Calu3 (cell line): ENCODE measurements at regions not wholly inside any gene's neighbourhood (a gene's known extent, or its start where the extent isn't known, plus 50 kb on each side); places are given as distances from the start of the nearest gene placed in this dataset.

ENCODE experiments used
- BruUV-seq: library from RNA; stranded (reverse); fragments of 400-500 nt; replicated peaks from 2 replicates; lab custom pipeline; 2021; lab: Mats Ljungman, UMichigan
- CTCF ChIA-PET: fragments of 300-600 bp; sonication (Branson Sonifier 250); formaldehyde crosslinking; loops from one replicate; lab custom pipeline; 2022; ENCODE audit warnings: antibody characterized with exemption; lab: Charles Lee
- DNase-seq: peaks from one replicate; pipeline ENCODE4 v3.0.0; 2022
- H3K27ac Mint-ChIP-seq: one replicate; pipeline ENCODE4 v1.8.0; 2022; ENCODE audit warnings: mixed read lengths; ENCODE audit not compliant: unreplicated experiment
- H3K27me3 Mint-ChIP-seq: one replicate; pipeline ENCODE4 v1.8.0; 2022; ENCODE audit warnings: mixed read lengths; ENCODE audit not compliant: unreplicated experiment
- H3K36me3 Mint-ChIP-seq: one replicate; pipeline ENCODE4 v1.8.0; 2022; ENCODE audit warnings: mild to moderate bottlenecking, moderate library complexity, mixed read lengths; ENCODE audit not compliant: insufficient read depth, unreplicated experiment
- H3K4me1 Mint-ChIP-seq: one replicate; pipeline ENCODE4 v1.8.0; 2022; ENCODE audit warnings: mild to moderate bottlenecking, low read depth, mixed read lengths; ENCODE audit not compliant: unreplicated experiment
- H3K4me3 Mint-ChIP-seq: one replicate; pipeline ENCODE4 v1.8.0; 2022; ENCODE audit warnings: mild to moderate bottlenecking, low read depth, moderate library complexity, mixed read lengths; ENCODE audit not compliant: unreplicated experiment
- H3K9me3 Mint-ChIP-seq: one replicate; pipeline ENCODE4 v1.8.0; 2022; ENCODE audit warnings: low read depth, mixed read lengths; ENCODE audit not compliant: unreplicated experiment
- intact Hi-C: fragments of 100-400 bp; cut with micrococcal nuclease; formaldehyde crosslinking; loops from one replicate; pipeline ENCODE4 v1.10.0; 2022; ENCODE audit not compliant: unreplicated experiment
- TF ChIP-seq, protein P1 (sequence below): fragments of 200-600 bp; IDR thresholded peaks from one replicate; pipeline ENCODE4 v1.8.0; 2022; ENCODE audit warnings: antibody characterized with exemption; ENCODE audit not compliant: unreplicated experiment

DNA sequence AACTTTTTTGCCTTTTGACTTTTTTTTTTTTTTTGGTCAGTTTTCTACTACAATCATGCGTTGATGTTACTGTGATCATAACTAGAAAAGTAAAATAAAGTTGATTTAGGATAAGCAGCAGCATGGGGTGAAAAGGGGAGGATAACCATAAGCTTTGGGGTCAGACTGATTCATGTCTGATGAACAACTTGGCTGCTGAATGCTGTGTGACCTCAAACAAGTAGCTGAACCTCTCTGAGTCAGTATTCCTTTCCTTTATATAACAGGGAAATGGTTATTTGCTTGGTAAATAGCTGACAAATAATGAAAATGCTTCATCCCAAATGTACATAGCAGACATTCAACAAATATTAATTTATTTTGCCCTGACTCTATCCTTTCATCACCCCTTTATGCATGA, 413.0 kb downstream of the VRK1 start:
- CTCF ChIA-PET: no interaction called here
- intact Hi-C loops: no loop called here
- Mint-ChIP-seq H3K36me3 (no peaks in the 10 kb centered on the region), H3K4me1 (no peaks in the 10 kb centered on the region), H3K27ac (no peak overlapping the region), H3K9me3 (peaks cover 11% of the 10 kb centered on the region), H3K4me3 (no peak overlapping the region), H3K27me3 (no peaks in the 10 kb centered on the region)
- no peak for DNase-seq
- BruUV-seq: no TSS peak
- TF ChIP-seq, protein P1, sequence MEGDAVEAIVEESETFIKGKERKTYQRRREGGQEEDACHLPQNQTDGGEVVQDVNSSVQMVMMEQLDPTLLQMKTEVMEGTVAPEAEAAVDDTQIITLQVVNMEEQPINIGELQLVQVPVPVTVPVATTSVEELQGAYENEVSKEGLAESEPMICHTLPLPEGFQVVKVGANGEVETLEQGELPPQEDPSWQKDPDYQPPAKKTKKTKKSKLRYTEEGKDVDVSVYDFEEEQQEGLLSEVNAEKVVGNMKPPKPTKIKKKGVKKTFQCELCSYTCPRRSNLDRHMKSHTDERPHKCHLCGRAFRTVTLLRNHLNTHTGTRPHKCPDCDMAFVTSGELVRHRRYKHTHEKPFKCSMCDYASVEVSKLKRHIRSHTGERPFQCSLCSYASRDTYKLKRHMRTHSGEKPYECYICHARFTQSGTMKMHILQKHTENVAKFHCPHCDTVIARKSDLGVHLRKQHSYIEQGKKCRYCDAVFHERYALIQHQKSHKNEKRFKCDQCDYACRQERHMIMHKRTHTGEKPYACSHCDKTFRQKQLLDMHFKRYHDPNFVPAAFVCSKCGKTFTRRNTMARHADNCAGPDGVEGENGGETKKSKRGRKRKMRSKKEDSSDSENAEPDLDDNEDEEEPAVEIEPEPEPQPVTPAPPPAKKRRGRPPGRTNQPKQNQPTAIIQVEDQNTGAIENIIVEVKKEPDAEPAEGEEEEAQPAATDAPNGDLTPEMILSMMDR: no peak

DNA sequence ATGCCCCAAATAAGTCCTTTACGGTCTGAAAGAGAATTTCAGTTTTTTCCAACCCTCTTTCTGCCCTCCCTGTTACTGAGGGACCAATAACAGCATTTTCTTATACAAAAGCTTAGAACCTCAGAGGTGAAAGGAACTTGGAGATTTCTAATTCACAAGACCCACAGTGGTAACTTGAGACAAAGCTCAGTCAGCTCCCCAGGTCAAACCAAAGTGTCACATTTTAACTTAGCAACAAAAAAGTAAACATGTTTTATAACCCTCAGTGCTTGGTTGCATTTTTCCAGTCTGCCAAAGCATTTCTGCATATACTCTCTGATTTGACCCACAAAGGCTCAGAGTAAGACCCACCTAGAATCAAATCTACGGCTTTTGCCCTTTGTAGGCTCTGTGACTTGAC, 415.2 kb downstream of the VRK1 start:
- no peaks in the 10 kb centered on the region for H3K27me3 Mint-ChIP-seq
- no peak overlapping the region for H3K4me3 Mint-ChIP-seq
- H3K4me1 Mint-ChIP-seq: no peaks in the 10 kb centered on the region
- intact Hi-C loops: no loop called here
- peaks cover 11% of the 10 kb centered on the region for H3K9me3 Mint-ChIP-seq
- BruUV-seq: no TSS peak
- DNase-seq: no peak
- no peaks in the 10 kb centered on the region for H3K36me3 Mint-ChIP-seq
- TF ChIP-seq, protein P1: no peak
- H3K27ac Mint-ChIP-seq: no peak overlapping the region
- CTCF ChIA-PET: no interaction called here

DNA sequence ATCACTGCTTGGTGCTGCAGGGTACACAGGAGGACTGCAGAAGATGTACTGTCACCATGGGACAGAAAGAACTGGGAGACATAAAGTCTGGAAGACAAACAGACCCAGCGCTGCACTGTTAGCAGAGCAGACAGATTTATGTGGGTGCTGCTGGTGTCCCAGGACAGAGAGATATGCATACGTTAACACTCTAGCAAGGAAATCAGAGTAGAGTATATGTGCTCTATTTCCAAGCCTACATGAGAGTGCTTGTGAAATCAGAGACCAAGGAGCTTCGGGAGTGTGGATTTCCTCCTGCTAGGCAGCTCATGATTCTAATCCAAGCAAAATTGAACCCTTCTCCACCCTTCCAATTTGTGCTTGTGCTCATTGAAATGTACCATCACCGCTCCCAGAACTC, 416.5 kb downstream of the VRK1 start:
- Mint-ChIP-seq H3K36me3 (no peaks in the 10 kb centered on the region), H3K27me3 (no peaks in the 10 kb centered on the region), H3K27ac (no peak overlapping the region), H3K9me3 (peaks cover 11% of the 10 kb centered on the region), H3K4me3 (no peak overlapping the region), H3K4me1 (no peaks in the 10 kb centered on the region)
- no TSS peak for BruUV-seq
- TF ChIP-seq, protein P1: no peak
- CTCF ChIA-PET: no interaction called here
- DNase-seq: no peak
- intact Hi-C loops: no loop called here

DNA sequence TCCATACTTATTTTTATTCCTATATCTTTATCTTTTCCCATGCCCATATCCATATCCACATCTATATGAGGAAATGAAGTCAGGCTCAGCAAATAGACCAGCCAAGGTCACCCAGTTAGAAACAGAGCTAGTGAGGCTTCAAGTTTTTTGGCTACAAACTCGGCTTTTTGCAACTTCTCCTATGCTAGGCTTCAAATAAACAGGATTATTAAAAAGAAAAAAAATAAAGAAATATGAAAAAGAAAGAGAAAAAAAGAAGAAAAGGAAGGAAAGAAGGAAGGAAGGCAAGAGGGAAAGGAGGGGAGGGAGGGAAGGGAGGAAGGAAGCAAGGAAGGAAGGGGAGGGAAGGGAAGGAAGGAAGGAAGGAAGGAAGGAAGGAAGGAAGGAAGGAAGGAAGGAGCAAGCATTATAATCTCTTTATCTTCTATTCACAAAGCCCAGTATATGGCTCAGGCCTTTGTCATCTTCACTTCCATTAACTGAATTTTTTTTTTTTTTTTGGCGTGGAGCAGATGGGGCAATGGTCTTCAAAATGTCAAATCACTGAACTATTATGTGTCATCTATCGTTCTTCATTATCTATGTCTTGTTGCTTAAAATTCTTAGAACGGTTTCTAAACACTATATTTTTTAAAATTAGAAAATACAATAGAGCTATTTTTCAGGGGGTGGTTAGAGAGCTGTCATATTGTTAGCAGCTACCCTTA, 418.2 kb downstream of the VRK1 start:
- no peak overlapping the region for H3K27ac Mint-ChIP-seq
- H3K4me3 Mint-ChIP-seq: no peak overlapping the region
- peaks cover 8% of the 10 kb centered on the region for H3K9me3 Mint-ChIP-seq
- CTCF ChIA-PET: no interaction called here
- TF ChIP-seq, protein P1: no peak
- no peaks in the 10 kb centered on the region for H3K27me3 Mint-ChIP-seq
- H3K4me1 Mint-ChIP-seq: no peaks in the 10 kb centered on the region
- no TSS peak for BruUV-seq
- no peak for DNase-seq
- intact Hi-C loops: no loop called here
- H3K36me3 Mint-ChIP-seq: no peaks in the 10 kb centered on the region
